ENCODE measurements at regions not wholly inside any gene's neighbourhood (a gene's known extent, or its start where the extent isn't known, plus 50 kb on each side); places are given as distances from the start of the nearest gene placed in this dataset.

GRCh38 chr11:97537407-97538150 lies 1147.8 kb downstream of the JRKL start:
- Histone ChIP-seq H3K36me3 (ENCODE audit: control insufficient read depth, low read length) (no peaks in the 10 kb centered on the region), H3K27ac (ENCODE audit: low read depth, low read length) (no peak overlapping the region), H3K4me3 (ENCODE audit: low read length) (no peak overlapping the region), H3K4me2 (ENCODE audit: low read length) (no peak overlapping the region), H3F3A (ENCODE audit: control insufficient read depth, insufficient read depth) (no peaks in the 10 kb centered on the region), H3K79me2 (ENCODE audit: control insufficient read depth, low read length) (no peaks in the 10 kb centered on the region), H3K4me1 (ENCODE audit: control insufficient read depth, low read length) (no peaks in the 10 kb centered on the region), H3K9me2 (replicated peaks; ENCODE audit: control insufficient read depth, low read length) (no peaks in the 10 kb centered on the region), H3K27me3 (ENCODE audit: control insufficient read depth, low read length) (no peaks in the 10 kb centered on the region), H4K20me1 (ENCODE audit: control insufficient read depth, insufficient read depth, low read depth, low read length) (no peaks in the 10 kb centered on the region), H3K9me3 (ENCODE audit: control insufficient read depth, insufficient read depth, low read length) (peaks cover 10% of the 10 kb centered on the region; the same call in 1 of the 2 replicates)
- TF ChIP-seq CTCF (IDR thresholded peaks at IDR 0.05; ENCODE audit: low read depth, low read length, poor library complexity, severe bottlenecking): no peak
- TF ChIP-seq EZH2phosphoT487 (IDR thresholded peaks at IDR 0.05; ENCODE audit: borderline replicate concordance, low read length): no peak

DNA sequence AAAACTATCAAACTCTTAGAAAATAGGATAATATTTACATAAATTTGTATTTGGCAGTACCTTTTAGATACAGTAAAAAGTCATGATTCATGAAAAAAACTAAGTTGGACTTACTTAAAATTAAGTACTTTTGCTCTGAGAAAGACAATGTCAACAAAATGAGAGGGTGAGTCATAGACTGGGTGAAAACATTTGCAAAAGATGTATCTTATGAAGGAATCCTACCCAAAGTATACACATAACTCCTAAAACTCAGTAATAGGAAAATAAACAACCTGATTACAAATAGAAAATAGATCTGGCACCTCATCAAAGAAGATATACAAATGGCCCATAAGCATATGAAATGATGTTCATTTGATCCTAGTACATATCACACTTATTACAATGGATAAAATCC lies 1154.6 kb downstream of the JRKL start:
- H3K4me2 ChIP-seq (ENCODE audit: low read length): no peak overlapping the region
- H3K27me3 ChIP-seq (ENCODE audit: control insufficient read depth, low read length): no peaks in the 10 kb centered on the region
- no peaks in the 10 kb centered on the region for H3K9me3 ChIP-seq (ENCODE audit: control insufficient read depth, insufficient read depth, low read length)
- H3K27ac ChIP-seq (ENCODE audit: low read depth, low read length): no peak overlapping the region
- no peaks in the 10 kb centered on the region for H3K9me2 ChIP-seq (replicated peaks; ENCODE audit: control insufficient read depth, low read length)
- TF ChIP-seq EZH2phosphoT487 (IDR thresholded peaks at IDR 0.05; ENCODE audit: borderline replicate concordance, low read length) (no peak), CTCF (IDR thresholded peaks at IDR 0.05; ENCODE audit: low read depth, low read length, poor library complexity, severe bottlenecking) (no peak)
- H3K36me3 ChIP-seq (ENCODE audit: control insufficient read depth, low read length): no peaks in the 10 kb centered on the region
- no peaks in the 10 kb centered on the region for H3F3A ChIP-seq (ENCODE audit: control insufficient read depth, insufficient read depth)
- H4K20me1 ChIP-seq (ENCODE audit: control insufficient read depth, insufficient read depth, low read depth, low read length): no peaks in the 10 kb centered on the region
- no peaks in the 10 kb centered on the region for H3K79me2 ChIP-seq (ENCODE audit: control insufficient read depth, low read length)
- H3K4me1 ChIP-seq (ENCODE audit: control insufficient read depth, low read length): no peaks in the 10 kb centered on the region
- H3K4me3 ChIP-seq (ENCODE audit: low read length): no peak overlapping the region

- Histone ChIP-seq H3K4me1 (ENCODE audit: control insufficient read depth, low read length) (no peaks in the 10 kb centered on the region), H3K9me3 (ENCODE audit: control insufficient read depth, insufficient read depth, low read length) (no peaks in the 10 kb centered on the region), H3K9me2 (replicated peaks; ENCODE audit: control insufficient read depth, low read length) (no peaks in the 10 kb centered on the region), H3K4me2 (ENCODE audit: low read length) (no peak overlapping the region), H3F3A (ENCODE audit: control insufficient read depth, insufficient read depth) (no peaks in the 10 kb centered on the region), H3K36me3 (ENCODE audit: control insufficient read depth, low read length) (no peaks in the 10 kb centered on the region), H3K27ac (ENCODE audit: low read depth, low read length) (no peak overlapping the region), H3K4me3 (ENCODE audit: low read length) (no peak overlapping the region), H3K79me2 (ENCODE audit: control insufficient read depth, low read length) (no peaks in the 10 kb centered on the region), H3K27me3 (ENCODE audit: control insufficient read depth, low read length) (no peaks in the 10 kb centered on the region), H4K20me1 (ENCODE audit: control insufficient read depth, insufficient read depth, low read depth, low read length) (no peaks in the 10 kb centered on the region)
- TF ChIP-seq EZH2phosphoT487 (IDR thresholded peaks at IDR 0.05; ENCODE audit: borderline replicate concordance, low read length): no peak
Observed at GRCh38 chr11:97548280-97548679, 1158.5 kb downstream of the JRKL start.

- Histone ChIP-seq H3K79me2 (ENCODE audit: control insufficient read depth, low read length) (no peaks in the 10 kb centered on the region), H3K9me3 (ENCODE audit: control insufficient read depth, insufficient read depth, low read length) (no peaks in the 10 kb centered on the region)
Observed at GRCh38 chr11:97557399-97557798, 1167.6 kb downstream of the JRKL start.

More at GRCh38 chr11:97557399-97557798, 1167.6 kb downstream of the JRKL start:
- H3K4me2 ChIP-seq (ENCODE audit: low read length): no peak overlapping the region
- H3K9me2 ChIP-seq (replicated peaks; ENCODE audit: control insufficient read depth, low read length): no peaks in the 10 kb centered on the region
- no peak overlapping the region for H3K27ac ChIP-seq (ENCODE audit: low read depth, low read length)
- no peaks in the 10 kb centered on the region for H3K36me3 ChIP-seq (ENCODE audit: control insufficient read depth, low read length)
- H3K4me1 ChIP-seq (ENCODE audit: control insufficient read depth, low read length): no peaks in the 10 kb centered on the region
- H4K20me1 ChIP-seq (ENCODE audit: control insufficient read depth, insufficient read depth, low read depth, low read length): no peaks in the 10 kb centered on the region
- H3K27me3 ChIP-seq (ENCODE audit: control insufficient read depth, low read length): no peaks in the 10 kb centered on the region
- H3K4me3 ChIP-seq (ENCODE audit: low read length): no peak overlapping the region
- H3F3A ChIP-seq (ENCODE audit: control insufficient read depth, insufficient read depth): no peaks in the 10 kb centered on the region
- TF ChIP-seq EZH2phosphoT487 (IDR thresholded peaks at IDR 0.05; ENCODE audit: borderline replicate concordance, low read length): no peak
- no peak for TF ChIP-seq CTCF (IDR thresholded peaks at IDR 0.05; ENCODE audit: low read depth, low read length, poor library complexity, severe bottlenecking)
